ENCODE measurements at regions not wholly inside any gene's neighbourhood (a gene's known extent, or its start where the extent isn't known, plus 50 kb on each side); places are given as distances from the start of the nearest gene placed in this dataset.

- H3K9me3 ChIP-seq, result no peaks in the 10 kb centered on the region
- DNase-seq (no peak), ATAC-seq (no peak)
- H3K4me3 ChIP-seq, result no peak overlapping the region
- H3K36me3 ChIP-seq, result peaks cover 30% of the 10 kb centered on the region
- H3K4me1 ChIP-seq, result no peaks in the 10 kb centered on the region
- TF ChIP-seq CTCF (IDR thresholded peaks at IDR 0.05), result no peak
- no peaks in the 10 kb centered on the region for H3K27me3 ChIP-seq (ENCODE audit: low read depth)
- intact Hi-C loops (cut with DNase I), result no loop called here
- H3K27ac ChIP-seq, result no peak overlapping the region
These were observed 94.7 kb downstream of the SYNE3 start for GRCh38 chr14:95421741-95422140.

- ATAC-seq (no peak), DNase-seq (no peak)
- Histone ChIP-seq H3K4me1 (no peaks in the 10 kb centered on the region), H3K9me3 (no peaks in the 10 kb centered on the region), H3K27me3 (ENCODE audit: low read depth) (no peaks in the 10 kb centered on the region), H3K36me3 (peaks cover 45% of the 10 kb centered on the region), H3K4me3 (no peak overlapping the region), H3K27ac (no peak overlapping the region)
- no peak for TF ChIP-seq CTCF (IDR thresholded peaks at IDR 0.05)
- intact Hi-C loops (cut with DNase I), result no loop called here
These were observed 96.4 kb downstream of the SYNE3 start for GRCh38 chr14:95420060-95420459.

- no peaks in the 10 kb centered on the region for H3K4me1 ChIP-seq
- no peaks in the 10 kb centered on the region for H3K9me3 ChIP-seq
- no peak overlapping the region for H3K27ac ChIP-seq
- TF ChIP-seq CTCF (IDR thresholded peaks at IDR 0.05), result no peak
- H3K36me3 ChIP-seq, result peaks cover 49% of the 10 kb centered on the region
- H3K4me3 ChIP-seq, result no peak overlapping the region
- H3K27me3 ChIP-seq (ENCODE audit: low read depth), result no peaks in the 10 kb centered on the region
- DNase-seq (no peak), ATAC-seq (no peak)
- intact Hi-C loops (cut with DNase I), result no loop called here
These were observed 96.9 kb downstream of the SYNE3 start for GRCh38 chr14:95419569-95419968.

GRCh38 chr14:95418858-95419257 is 97.6 kb downstream of the SYNE3 start:
- no peak for TF ChIP-seq CTCF (IDR thresholded peaks at IDR 0.05)
- ATAC-seq (no peak), DNase-seq (no peak)
- Histone ChIP-seq H3K27ac (no peak overlapping the region), H3K36me3 (peaks cover 48% of the 10 kb centered on the region), H3K4me3 (no peak overlapping the region), H3K4me1 (no peaks in the 10 kb centered on the region), H3K9me3 (no peaks in the 10 kb centered on the region), H3K27me3 (ENCODE audit: low read depth) (no peaks in the 10 kb centered on the region)
- intact Hi-C loops (cut with DNase I), result no loop called here

- no peaks in the 10 kb centered on the region for H3K9me3 ChIP-seq
- no peaks in the 10 kb centered on the region for H3K27me3 ChIP-seq (ENCODE audit: low read depth)
- H3K4me3 ChIP-seq, result no peak overlapping the region
- intact Hi-C loops (cut with DNase I), result no loop called here
- DNase-seq (no peak), ATAC-seq (no peak)
- no peak overlapping the region for H3K27ac ChIP-seq
- no peaks in the 10 kb centered on the region for H3K4me1 ChIP-seq
- no peak for TF ChIP-seq CTCF (IDR thresholded peaks at IDR 0.05)
- H3K36me3 ChIP-seq, result peaks cover 47% of the 10 kb centered on the region
These were observed 97.8 kb upstream of the CLMN start for GRCh38 chr14:95417492-95417891.

- H3K27me3 ChIP-seq (ENCODE audit: low read depth), result no peaks in the 10 kb centered on the region
- H3K9me3 ChIP-seq, result no peaks in the 10 kb centered on the region
- H3K36me3 ChIP-seq, result peaks cover 44% of the 10 kb centered on the region
- no peaks in the 10 kb centered on the region for H3K4me1 ChIP-seq
- no peak for TF ChIP-seq CTCF (IDR thresholded peaks at IDR 0.05)
- ATAC-seq (no peak), DNase-seq (no peak)
- intact Hi-C loops (cut with DNase I), result no loop called here
- no peak overlapping the region for H3K27ac ChIP-seq
- no peak overlapping the region for H3K4me3 ChIP-seq
These were observed 96.3 kb upstream of the CLMN start for GRCh38 chr14:95415993-95416392.

All from lower lobe of right lung (tissue), 2 donors.